SJCRH30 (cell line): ENCODE measurements at regions not wholly inside any gene's neighbourhood (a gene's known extent, or its start where the extent isn't known, plus 50 kb on each side); places are given as distances from the start of the nearest gene placed in this dataset.
"Not testable (repeated sequence)": the region's sequence is repeated elsewhere in the genome, so short reads cannot be mapped to it uniquely, and the experiment has no call there.

ENCODE experiments used
- DNase-seq, 2 experiments: peaks; one replicate each; pipeline ENCODE4 v3.0.0-alpha.2; 2015 to 2020
- H3K27ac ChIP-seq: fragments of 250-450 bp; sonication (Bioruptor Pico); 2 replicates; pipeline ENCODE4 v1.5.1; 2020; ENCODE audit warnings: mild to moderate bottlenecking, moderate library complexity
- H3K27me3 ChIP-seq: fragments of 250-450 bp; sonication (Bioruptor Pico); 2 replicates; pipeline ENCODE4 v1.5.1; 2020; ENCODE audit warnings: mild to moderate bottlenecking, moderate library complexity
- H3K36me3 ChIP-seq: fragments of 250-450 bp; sonication (Bioruptor Pico); 2 replicates; pipeline ENCODE4 v1.5.1; 2020; ENCODE audit warnings: mild to moderate bottlenecking, moderate library complexity
- H3K4me1 ChIP-seq: fragments of 250-450 bp; sonication (Bioruptor Pico); 2 replicates; pipeline ENCODE4 v1.5.1; 2020; ENCODE audit warnings: mild to moderate bottlenecking, moderate library complexity
- H3K4me3 ChIP-seq: fragments of 250-450 bp; sonication (Bioruptor Pico); 2 replicates; pipeline ENCODE4 v1.5.1; 2020; ENCODE audit warnings: mild to moderate bottlenecking, moderate library complexity
- H3K9me3 ChIP-seq: fragments of 250-450 bp; sonication (Bioruptor Pico); replicated peaks from 2 replicates; pipeline ENCODE4 v1.5.1; 2020; ENCODE audit warnings: mild to moderate bottlenecking, moderate library complexity

GRCh38 chr12:124088217-124088907, 115.3 kb downstream of the ZNF664 start:
- Histone ChIP-seq H3K27ac (no peak overlapping the region), H3K4me1 (no peaks in the 10 kb centered on the region), H3K4me3 (no peak overlapping the region), H3K9me3 (0 out of 2 replicates have a peak, but pooled peaks cover 3% of the 10 kb centered on the region), H3K36me3 (no peaks in the 10 kb centered on the region), H3K27me3 (no peaks in the 10 kb centered on the region)
- no peak for DNase-seq

DNA sequence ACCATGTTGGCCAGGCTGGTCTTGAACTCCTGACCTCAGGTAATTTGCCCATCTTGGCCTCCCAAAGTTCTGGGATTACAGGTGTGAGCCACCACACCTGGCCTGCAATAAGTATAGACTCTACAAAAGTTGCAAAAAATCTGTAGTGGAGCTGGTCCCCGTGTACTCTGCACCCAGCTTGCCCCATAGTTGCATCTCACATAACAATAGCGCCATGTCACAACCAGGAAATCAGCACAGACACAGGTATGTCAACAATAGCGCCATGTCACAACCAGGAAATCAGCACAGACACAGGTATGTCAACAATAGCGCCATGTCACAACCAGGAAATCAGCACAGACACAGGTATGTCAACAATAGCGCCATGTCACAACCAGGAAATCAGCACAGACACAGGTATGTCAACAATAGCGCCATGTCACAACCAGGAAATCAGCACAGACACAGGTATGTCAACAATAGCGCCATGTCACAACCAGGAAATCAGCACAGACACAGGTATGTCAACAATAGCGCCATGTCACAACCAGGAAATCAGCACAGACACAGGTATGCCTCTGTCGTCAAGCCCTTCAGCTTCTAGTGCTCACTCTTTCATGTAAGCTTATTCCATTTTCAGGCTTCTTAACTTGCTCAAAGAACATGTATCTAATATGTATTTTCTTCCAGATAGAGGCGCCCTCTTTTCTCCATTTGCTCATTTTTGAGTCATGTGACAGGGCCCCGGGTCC, 116.3 kb downstream of the ZNF664 start:
- not testable (repeated sequence) for H3K4me3 ChIP-seq, H3K27ac ChIP-seq, H3K27me3 ChIP-seq, H3K9me3 ChIP-seq, DNase-seq, H3K4me1 ChIP-seq, H3K36me3 ChIP-seq

DNA sequence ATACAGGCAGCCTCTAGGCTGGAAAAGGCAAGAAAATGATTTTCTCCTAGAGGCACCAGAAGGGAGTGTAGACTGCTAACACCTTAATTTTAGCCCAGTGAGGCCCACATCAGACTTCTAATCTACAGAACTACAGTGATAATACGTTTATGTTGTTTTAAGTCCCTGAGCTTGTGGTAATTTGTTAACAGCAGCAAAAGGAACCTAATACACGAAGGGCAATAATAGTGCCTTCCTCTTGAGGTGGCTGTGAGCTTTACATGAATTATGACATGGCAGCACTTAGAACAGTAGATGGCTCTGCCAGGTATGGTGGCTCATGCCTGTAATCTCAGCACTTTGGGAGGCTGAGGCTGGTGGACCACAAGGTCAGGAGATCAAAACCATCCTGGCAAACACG, 118.8 kb downstream of the ZNF664 start:
- H3K27me3 ChIP-seq = no peaks in the 10 kb centered on the region
- H3K9me3 ChIP-seq = 0 out of 2 replicates have a peak, but pooled peaks cover 6% of the 10 kb centered on the region
- DNase-seq = no peak
- H3K4me1 ChIP-seq = peaks cover 11% of the 10 kb centered on the region
- H3K4me3 ChIP-seq = no peak overlapping the region
- H3K36me3 ChIP-seq = no peaks in the 10 kb centered on the region
- H3K27ac ChIP-seq = no peak overlapping the region

- H3K27ac ChIP-seq, H3K27me3 ChIP-seq, H3K4me3 ChIP-seq, H3K36me3 ChIP-seq, H3K9me3 ChIP-seq, DNase-seq: not testable (repeated sequence)
- peaks cover 11% of the 10 kb centered on the region for H3K4me1 ChIP-seq
These were observed 119.5 kb downstream of the ZNF664 start for GRCh38 chr12:124092532-124092931.

DNA sequence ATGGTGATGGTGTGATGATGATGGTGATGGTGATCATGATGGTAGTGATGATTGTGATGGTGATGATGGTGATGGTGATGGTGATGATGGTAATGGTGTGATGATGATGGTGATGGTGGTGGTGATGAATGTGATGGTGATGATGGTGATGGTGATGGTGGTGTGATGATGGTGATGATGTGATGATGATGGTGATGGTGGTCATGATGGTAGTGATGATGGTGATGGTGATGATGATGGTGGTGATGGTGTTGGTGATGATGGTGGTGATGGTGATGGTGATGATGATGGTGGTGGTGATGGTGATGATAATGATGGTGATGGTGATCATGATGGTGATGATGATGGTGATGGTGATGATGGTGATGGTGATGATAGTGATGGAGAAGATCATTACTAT, 120.3 kb downstream of the ZNF664 start:
- no peak for DNase-seq
- no peak overlapping the region for H3K27ac ChIP-seq
- no peaks in the 10 kb centered on the region for H3K36me3 ChIP-seq
- no peaks in the 10 kb centered on the region for H3K27me3 ChIP-seq
- H3K9me3 ChIP-seq = 0 out of 2 replicates have a peak, but pooled peaks cover 6% of the 10 kb centered on the region
- H3K4me1 ChIP-seq = peaks cover 17% of the 10 kb centered on the region
- H3K4me3 ChIP-seq = no peak overlapping the region

DNA sequence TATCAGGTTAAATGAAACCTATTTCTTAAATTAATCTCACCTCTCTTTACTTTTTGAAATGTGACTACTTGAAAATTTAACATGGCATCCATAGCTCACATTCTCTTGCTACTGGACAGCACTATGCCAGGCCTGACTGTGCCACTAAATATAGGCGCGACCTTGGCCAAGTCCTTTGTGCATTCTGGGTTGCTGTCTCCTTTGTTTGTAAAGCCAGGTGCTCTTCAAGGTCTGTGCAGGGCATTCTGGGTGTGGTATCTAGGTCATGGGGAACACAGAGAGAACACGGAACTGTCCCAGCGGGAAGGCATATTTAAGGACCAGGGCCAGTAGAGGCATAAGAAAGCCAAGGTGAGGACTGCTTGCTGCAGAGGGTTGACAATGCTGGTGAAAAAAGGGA, 121.2 kb downstream of the ZNF664 start:
- H3K9me3 ChIP-seq = 0 out of 2 replicates have a peak, but pooled peaks cover 6% of the 10 kb centered on the region
- 0 out of 2 replicates have a peak overlapping the region, but pooled peaks have one; percentile 6 for H3K27ac ChIP-seq
- H3K36me3 ChIP-seq = no peaks in the 10 kb centered on the region
- DNase-seq = no peak
- no peaks in the 10 kb centered on the region for H3K27me3 ChIP-seq
- H3K4me3 ChIP-seq = no peak overlapping the region
- peaks cover 19% of the 10 kb centered on the region for H3K4me1 ChIP-seq

- DNase-seq = peak; percentile 72 to 81
- H3K36me3 ChIP-seq = no peaks in the 10 kb centered on the region
- H3K27me3 ChIP-seq = no peaks in the 10 kb centered on the region
- H3K27ac ChIP-seq = peak overlapping the region; percentile 6; the same call in 1 of the 2 replicates
- peaks cover 19% of the 10 kb centered on the region for H3K4me1 ChIP-seq
- no peak overlapping the region for H3K4me3 ChIP-seq
- H3K9me3 ChIP-seq = 0 out of 2 replicates have a peak, but pooled peaks cover 6% of the 10 kb centered on the region
These were observed 121.7 kb downstream of the ZNF664 start for GRCh38 chr12:124094733-124095132.

- no peak for DNase-seq
- H3K4me1 ChIP-seq = peaks cover 19% of the 10 kb centered on the region
- H3K27ac ChIP-seq = no peak overlapping the region
- H3K9me3 ChIP-seq = 0 out of 2 replicates have a peak, but pooled peaks cover 6% of the 10 kb centered on the region
- no peaks in the 10 kb centered on the region for H3K36me3 ChIP-seq
- no peak overlapping the region for H3K4me3 ChIP-seq
- no peaks in the 10 kb centered on the region for H3K27me3 ChIP-seq
These were observed 123.1 kb downstream of the ZNF664 start for GRCh38 chr12:124096109-124096508.

DNA sequence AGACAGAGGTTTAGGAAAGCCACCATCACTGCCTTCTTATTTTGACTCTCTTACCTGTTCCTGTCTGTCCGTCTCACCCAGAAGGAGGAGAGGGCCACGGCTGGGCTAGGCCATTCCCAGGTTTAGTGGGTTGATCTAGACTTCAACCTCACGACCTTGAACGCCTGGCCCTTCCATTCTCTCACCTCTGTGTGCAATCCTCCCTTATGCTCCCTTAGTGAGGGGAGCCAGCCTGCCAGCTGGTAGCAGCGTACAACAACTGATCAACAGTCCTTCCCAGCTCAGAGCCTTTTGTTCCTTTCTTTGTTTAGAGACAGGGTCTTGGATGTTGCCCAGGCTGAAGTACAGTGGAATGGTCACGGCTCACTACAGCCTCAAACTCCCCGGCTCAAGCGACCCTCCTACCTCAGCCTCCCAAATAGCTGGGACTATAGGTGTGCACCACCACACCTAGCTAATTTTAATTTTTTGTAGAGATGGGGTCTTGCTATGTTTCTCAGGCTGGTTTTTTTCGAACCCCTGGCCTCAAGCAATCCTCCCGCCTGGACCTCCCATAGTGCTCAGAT, 123.9 kb downstream of the ZNF664 start:
- Histone ChIP-seq H3K9me3 (0 out of 2 replicates have a peak, but pooled peaks cover 4% of the 10 kb centered on the region), H3K4me1 (peaks cover 19% of the 10 kb centered on the region), H3K27ac (no peak overlapping the region), H3K27me3 (no peaks in the 10 kb centered on the region), H3K36me3 (no peaks in the 10 kb centered on the region), H3K4me3 (no peak overlapping the region)
- DNase-seq = no peak

DNA sequence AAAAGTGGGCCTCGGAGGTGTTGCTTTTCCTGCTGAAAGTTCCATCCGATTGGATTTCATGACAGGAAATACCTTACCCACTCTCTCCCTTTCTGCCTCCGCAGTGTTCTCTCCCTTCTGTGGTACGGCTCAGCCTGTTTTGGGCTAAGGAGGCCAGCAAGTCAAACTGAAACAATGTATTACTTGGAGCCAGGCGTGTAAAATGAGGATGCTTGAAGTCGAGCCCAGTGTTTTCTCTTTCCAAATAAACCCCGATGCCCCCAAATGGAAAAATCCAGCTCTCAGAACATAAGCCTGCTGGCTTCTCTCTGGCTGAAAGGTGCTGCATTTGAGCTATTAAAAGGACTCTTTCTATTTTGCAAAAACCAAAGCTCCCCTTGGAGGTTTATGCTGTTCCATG, 124.7 kb downstream of the ZNF664 start:
- 0 out of 2 replicates have a peak, but pooled peaks cover 4% of the 10 kb centered on the region for H3K9me3 ChIP-seq
- no peaks in the 10 kb centered on the region for H3K27me3 ChIP-seq
- no peak overlapping the region for H3K4me3 ChIP-seq
- no peaks in the 10 kb centered on the region for H3K36me3 ChIP-seq
- no peak overlapping the region; the same call in 1 of the 2 replicates for H3K27ac ChIP-seq
- DNase-seq = peak in 1 of 2 experiments; percentile 34
- H3K4me1 ChIP-seq = peaks cover 19% of the 10 kb centered on the region

- Histone ChIP-seq H3K9me3 (0 out of 2 replicates have a peak, but pooled peaks cover 4% of the 10 kb centered on the region), H3K4me3 (no peak overlapping the region), H3K36me3 (no peaks in the 10 kb centered on the region), H3K4me1 (peaks cover 19% of the 10 kb centered on the region), H3K27me3 (no peaks in the 10 kb centered on the region), H3K27ac (no peak overlapping the region; the same call in 1 of the 2 replicates)
- peak; percentile 62 to 81 for DNase-seq
These were observed 125.2 kb downstream of the ZNF664 start for GRCh38 chr12:124098101-124098757.

DNA sequence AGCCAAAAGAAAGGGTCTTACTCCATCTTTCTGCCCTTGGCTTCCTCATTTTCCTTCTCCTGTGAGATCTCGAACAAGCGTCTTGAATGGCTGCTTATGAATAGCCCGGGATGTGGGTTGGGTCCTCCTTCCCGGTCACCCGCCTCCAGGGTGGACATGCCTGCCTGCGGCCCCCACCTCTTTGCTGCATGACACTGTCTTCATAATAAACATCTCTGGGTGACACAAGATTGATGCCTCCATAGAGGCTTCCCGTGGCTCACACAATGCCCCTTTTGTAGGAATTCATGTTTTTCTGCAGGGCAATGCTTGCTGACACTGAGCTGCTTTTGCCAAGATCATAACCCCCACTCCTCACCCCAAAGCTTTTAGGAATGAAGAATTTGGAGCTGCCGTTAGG, 125.9 kb downstream of the ZNF664 start:
- H3K9me3 ChIP-seq = no peaks in the 10 kb centered on the region
- H3K27ac ChIP-seq = no peak overlapping the region
- H3K4me3 ChIP-seq = no peak overlapping the region
- no peak for DNase-seq
- H3K36me3 ChIP-seq = no peaks in the 10 kb centered on the region
- H3K27me3 ChIP-seq = no peaks in the 10 kb centered on the region
- peaks cover 19% of the 10 kb centered on the region for H3K4me1 ChIP-seq

DNA sequence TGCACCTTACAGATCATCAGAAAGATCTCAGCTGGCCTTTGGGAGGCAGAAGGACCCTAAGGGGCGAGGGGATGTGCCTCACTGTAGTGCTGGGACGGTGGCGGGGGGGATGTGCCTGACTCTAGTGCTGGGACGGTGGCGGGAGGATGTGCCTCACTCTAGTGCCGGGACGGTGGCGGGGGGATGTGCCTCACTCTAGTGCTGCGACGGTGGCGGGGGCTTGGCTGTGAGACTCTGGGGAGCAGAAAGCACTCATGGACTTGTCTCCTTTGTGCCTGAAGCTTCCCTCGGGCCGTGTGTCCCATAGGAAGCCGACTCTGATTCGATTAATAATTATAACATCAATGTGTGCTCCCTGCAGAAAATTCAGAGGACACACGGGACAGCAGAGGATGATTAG, 126.6 kb downstream of the ZNF664 start:
- Histone ChIP-seq H3K9me3 (no peaks in the 10 kb centered on the region), H3K27me3 (no peaks in the 10 kb centered on the region), H3K27ac (no peak overlapping the region), H3K4me1 (peaks cover 15% of the 10 kb centered on the region), H3K4me3 (no peak overlapping the region), H3K36me3 (no peaks in the 10 kb centered on the region)
- DNase-seq = no peak

DNA sequence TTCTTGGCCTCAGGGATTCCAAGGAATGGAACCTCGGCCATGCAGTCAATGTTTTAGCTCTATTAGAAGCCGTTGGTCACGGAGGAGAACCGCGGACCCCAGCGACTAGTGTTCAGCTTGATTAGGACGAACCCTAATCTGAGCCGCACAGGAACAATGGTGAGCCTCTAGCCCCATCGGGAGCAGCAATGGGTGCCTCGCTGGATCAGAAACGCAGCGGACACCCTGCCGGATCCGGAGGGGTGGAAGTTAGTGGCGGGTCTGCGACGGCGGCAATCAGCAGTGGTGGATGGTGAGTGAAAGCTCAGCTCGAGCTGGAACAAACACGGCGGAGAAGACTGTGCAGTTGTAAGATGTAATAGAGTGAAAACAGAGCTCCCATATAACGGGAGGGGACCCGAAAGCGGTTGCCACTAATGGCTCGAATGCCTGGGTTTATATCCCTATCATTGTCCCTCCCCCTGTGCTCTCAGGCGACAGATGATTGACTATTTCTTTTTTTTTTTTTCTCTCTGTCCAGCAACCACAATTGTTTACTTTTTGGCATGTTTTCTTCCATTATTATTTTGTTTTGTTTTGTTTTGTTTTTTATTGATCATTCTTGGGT, 127.7 kb downstream of the ZNF664 start:
- Histone ChIP-seq H3K4me3 (no peak overlapping the region), H3K9me3 (no peaks in the 10 kb centered on the region), H3K27ac (no peak overlapping the region), H3K4me1 (peaks cover 8% of the 10 kb centered on the region; the same call in 1 of the 2 replicates), H3K27me3 (no peaks in the 10 kb centered on the region), H3K36me3 (no peaks in the 10 kb centered on the region)
- no peak for DNase-seq
